ENCODE measurements at regions not wholly inside any gene's neighbourhood (a gene's known extent, or its start where the extent isn't known, plus 50 kb on each side); places are given as distances from the start of the nearest gene placed in this dataset.

DNA sequence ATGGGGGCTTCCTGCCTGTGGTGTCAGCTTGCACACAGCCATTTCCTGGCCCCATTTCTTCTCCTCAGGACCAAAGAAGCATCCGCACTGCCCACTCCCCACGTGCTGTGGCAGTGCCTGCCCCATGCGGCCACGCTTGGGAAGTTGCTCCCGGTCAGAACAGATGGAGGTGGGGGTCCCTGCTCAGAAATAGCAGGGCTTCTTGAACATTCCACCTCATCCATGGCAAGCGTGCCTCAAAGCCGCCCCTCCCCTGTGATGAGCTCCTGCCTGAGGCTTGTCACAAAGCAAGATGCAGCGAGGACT, 238.2 kb downstream of the SYK start:
- no peak overlapping the region for H3K9ac ChIP-seq (ENCODE audit: low read length)
- H3K4me1 ChIP-seq (ENCODE audit: insufficient read depth, low read length) = peaks cover 23% of the 10 kb centered on the region
- no peaks in the 10 kb centered on the region for H3K36me3 ChIP-seq (ENCODE audit: low read depth, low read length)
- ATAC-seq = no peak
- ChIA-PET POLR2A (ENCODE audit: unreplicated experiment) (no interaction called here), CTCF (no interaction called here)
- H3K27ac ChIP-seq (ENCODE audit: low read length) = no peak overlapping the region
- H3F3A ChIP-seq (ENCODE audit: low read length, unreplicated experiment) = no peaks in the 10 kb centered on the region
- no peak overlapping the region for H3K4me2 ChIP-seq (ENCODE audit: low read length)
- intact Hi-C loops (cut with micrococcal nuclease) = no loop called here
- DNase-seq = no peak
- TF ChIP-seq EZH2 (IDR thresholded peaks at IDR 0.05; ENCODE audit: low read length, unreplicated experiment) = no peak
- no peak for TF ChIP-seq EZH2phosphoT487 (IDR thresholded peaks at IDR 0.05; ENCODE audit: borderline replicate concordance, low read length)
- TF ChIP-seq, protein P1, sequence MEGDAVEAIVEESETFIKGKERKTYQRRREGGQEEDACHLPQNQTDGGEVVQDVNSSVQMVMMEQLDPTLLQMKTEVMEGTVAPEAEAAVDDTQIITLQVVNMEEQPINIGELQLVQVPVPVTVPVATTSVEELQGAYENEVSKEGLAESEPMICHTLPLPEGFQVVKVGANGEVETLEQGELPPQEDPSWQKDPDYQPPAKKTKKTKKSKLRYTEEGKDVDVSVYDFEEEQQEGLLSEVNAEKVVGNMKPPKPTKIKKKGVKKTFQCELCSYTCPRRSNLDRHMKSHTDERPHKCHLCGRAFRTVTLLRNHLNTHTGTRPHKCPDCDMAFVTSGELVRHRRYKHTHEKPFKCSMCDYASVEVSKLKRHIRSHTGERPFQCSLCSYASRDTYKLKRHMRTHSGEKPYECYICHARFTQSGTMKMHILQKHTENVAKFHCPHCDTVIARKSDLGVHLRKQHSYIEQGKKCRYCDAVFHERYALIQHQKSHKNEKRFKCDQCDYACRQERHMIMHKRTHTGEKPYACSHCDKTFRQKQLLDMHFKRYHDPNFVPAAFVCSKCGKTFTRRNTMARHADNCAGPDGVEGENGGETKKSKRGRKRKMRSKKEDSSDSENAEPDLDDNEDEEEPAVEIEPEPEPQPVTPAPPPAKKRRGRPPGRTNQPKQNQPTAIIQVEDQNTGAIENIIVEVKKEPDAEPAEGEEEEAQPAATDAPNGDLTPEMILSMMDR (conservative IDR thresholded peaks at IDR 0.05; ENCODE audit: low read depth, low read length) = no peak
- no TSS peak for BruUV-seq (replicated peaks)
- H3K79me2 ChIP-seq (ENCODE audit: low read length) = no peaks in the 10 kb centered on the region
- H2AFZ ChIP-seq (ENCODE audit: low read length) = no peak overlapping the region
- no peaks in the 10 kb centered on the region for H3K27me3 ChIP-seq (ENCODE audit: low read length)
- no peaks in the 10 kb centered on the region for H3K9me2 ChIP-seq (replicated peaks; ENCODE audit: low read length)
- H3K9me3 ChIP-seq (ENCODE audit: low read length) = no peaks in the 10 kb centered on the region
- no peaks in the 10 kb centered on the region for H4K20me1 ChIP-seq (ENCODE audit: low read length)
- no peak overlapping the region for H3K4me3 ChIP-seq (ENCODE audit: low read length)

DNA sequence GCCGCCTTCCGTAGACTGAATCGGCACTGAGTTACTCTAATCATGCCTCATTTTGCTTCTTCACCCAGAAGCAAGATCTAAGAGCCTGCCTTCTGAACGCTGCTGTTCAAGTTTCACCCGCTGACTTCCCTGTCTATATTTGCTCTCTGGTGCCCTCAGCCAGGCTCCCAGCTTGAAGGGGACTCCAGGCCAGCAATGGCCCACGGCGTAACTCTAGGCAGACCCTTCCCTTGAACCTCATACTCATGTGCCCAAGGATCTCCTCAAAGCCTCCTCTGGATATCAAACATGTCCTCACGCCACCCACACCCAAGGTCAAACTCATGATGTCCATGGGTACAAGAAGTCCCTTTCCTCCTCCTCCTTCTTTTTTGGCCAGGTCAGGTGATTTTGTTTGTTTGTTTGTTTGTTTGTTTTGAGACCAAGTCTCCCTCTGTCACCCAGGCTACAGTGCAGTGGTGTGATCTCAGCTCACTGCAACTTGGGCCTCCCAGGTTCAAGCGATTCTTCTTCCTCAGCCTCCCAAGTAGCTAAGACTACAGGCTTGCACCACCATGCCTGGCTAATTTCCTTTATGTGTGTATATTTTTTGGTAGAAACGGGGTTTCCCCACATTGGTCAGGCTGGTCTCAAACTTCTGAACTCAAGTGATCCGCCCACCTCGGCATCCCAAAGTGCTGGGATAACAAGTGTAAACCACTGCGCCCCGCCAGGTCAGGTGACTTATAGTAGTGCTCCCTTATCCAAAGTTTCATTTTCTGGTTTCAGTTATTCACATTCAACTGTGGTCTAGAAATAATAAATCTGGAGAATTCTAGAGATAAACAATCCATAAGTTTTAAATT, 239.0 kb downstream of the SYK start:
- H3K27me3 ChIP-seq (ENCODE audit: low read length) = no peaks in the 10 kb centered on the region
- TF ChIP-seq EZH2 (IDR thresholded peaks at IDR 0.05; ENCODE audit: low read length, unreplicated experiment) (no peak), EZH2phosphoT487 (IDR thresholded peaks at IDR 0.05; ENCODE audit: borderline replicate concordance, low read length) (no peak)
- TF ChIP-seq, protein P1 (conservative IDR thresholded peaks at IDR 0.05; ENCODE audit: low read depth, low read length) = no peak
- ATAC-seq (no peak), DNase-seq (no peak)
- H3F3A ChIP-seq (ENCODE audit: low read length, unreplicated experiment) = no peaks in the 10 kb centered on the region
- H3K4me1 ChIP-seq (ENCODE audit: insufficient read depth, low read length) = peaks cover 23% of the 10 kb centered on the region
- H3K4me3 ChIP-seq (ENCODE audit: low read length) = no peak overlapping the region
- no peak overlapping the region for H2AFZ ChIP-seq (ENCODE audit: low read length)
- no peaks in the 10 kb centered on the region for H3K36me3 ChIP-seq (ENCODE audit: low read depth, low read length)
- POLR2A ChIA-PET (ENCODE audit: unreplicated experiment) = no interaction called here
- H3K9me2 ChIP-seq (replicated peaks; ENCODE audit: low read length) = no peaks in the 10 kb centered on the region
- CTCF ChIA-PET = no interaction called here
- BruUV-seq (replicated peaks) = no TSS peak
- H4K20me1 ChIP-seq (ENCODE audit: low read length) = no peaks in the 10 kb centered on the region
- H3K79me2 ChIP-seq (ENCODE audit: low read length) = no peaks in the 10 kb centered on the region
- H3K4me2 ChIP-seq (ENCODE audit: low read length) = no peak overlapping the region
- H3K9me3 ChIP-seq (ENCODE audit: low read length) = no peaks in the 10 kb centered on the region
- no peak overlapping the region for H3K9ac ChIP-seq (ENCODE audit: low read length)
- no peak overlapping the region for H3K27ac ChIP-seq (ENCODE audit: low read length)
- intact Hi-C loops (cut with micrococcal nuclease) = no loop called here

DNA sequence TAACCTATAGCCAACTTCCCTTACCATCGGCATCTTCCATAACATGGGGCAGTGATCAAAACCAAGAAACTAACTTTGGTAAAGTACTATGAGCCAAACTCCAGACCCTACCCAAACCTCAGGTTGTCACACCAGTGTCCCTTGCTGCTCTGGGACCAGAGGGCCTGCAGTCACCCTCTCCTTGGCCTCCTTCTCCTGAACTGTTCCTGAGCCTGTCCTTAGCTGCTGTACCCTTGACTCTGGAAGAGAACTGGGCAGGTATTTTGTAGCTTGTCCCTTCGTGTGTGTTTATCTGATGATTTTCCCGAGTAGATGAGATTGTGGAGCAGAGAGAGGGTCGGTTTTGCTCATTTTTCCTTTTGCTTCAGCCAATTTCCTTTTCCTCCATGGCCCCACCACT, 240.4 kb downstream of the SYK start:
- no peak for TF ChIP-seq EZH2 (IDR thresholded peaks at IDR 0.05; ENCODE audit: low read length, unreplicated experiment)
- no peak for TF ChIP-seq EZH2phosphoT487 (IDR thresholded peaks at IDR 0.05; ENCODE audit: borderline replicate concordance, low read length)
- TF ChIP-seq, protein P1 (conservative IDR thresholded peaks at IDR 0.05; ENCODE audit: low read depth, low read length) = no peak
- BruUV-seq (replicated peaks) = no TSS peak

More for the DNA sequence above, 240.4 kb downstream of the SYK start:
- Histone ChIP-seq H3K36me3 (ENCODE audit: low read depth, low read length) (no peaks in the 10 kb centered on the region), H3F3A (ENCODE audit: low read length, unreplicated experiment) (no peaks in the 10 kb centered on the region), H3K79me2 (ENCODE audit: low read length) (no peaks in the 10 kb centered on the region), H3K27ac (ENCODE audit: low read length) (no peak overlapping the region), H3K27me3 (ENCODE audit: low read length) (no peaks in the 10 kb centered on the region), H3K9me3 (ENCODE audit: low read length) (no peaks in the 10 kb centered on the region), H3K4me3 (ENCODE audit: low read length) (no peak overlapping the region), H3K9ac (ENCODE audit: low read length) (no peak overlapping the region), H3K9me2 (replicated peaks; ENCODE audit: low read length) (no peaks in the 10 kb centered on the region), H3K4me2 (ENCODE audit: low read length) (no peak overlapping the region), H3K4me1 (ENCODE audit: insufficient read depth, low read length) (peaks cover 16% of the 10 kb centered on the region), H4K20me1 (ENCODE audit: low read length) (no peaks in the 10 kb centered on the region), H2AFZ (ENCODE audit: low read length) (no peak overlapping the region)
- no peak for DNase-seq
- intact Hi-C loops (cut with micrococcal nuclease) = no loop called here
- CTCF ChIA-PET = no interaction called here
- no peak for ATAC-seq
- POLR2A ChIA-PET (ENCODE audit: unreplicated experiment) = no interaction called here

All from PC-3 (cell line).